Stimulated activated effector memory CD8-positive, alpha-beta T cell treated with anti-CD3 and anti-CD28 coated beads, Interleukin-12 subunit alpha, Interleukin-12 subunit beta, amount 100 ng/mL, for 72 hours (primary cell): ENCODE measurements at regions not wholly inside any gene's neighbourhood (a gene's known extent, or its start where the extent isn't known, plus 50 kb on each side); places are given as distances from the start of the nearest gene placed in this dataset.
A peak's percentile ranks its signal among the peaks of the same experiment; 100 is the strongest.

ENCODE experiments used
- ATAC-seq: fragments of 150-1000 bp; cut with Tn5 transposase; 2 replicates; pipeline ENCODE4 v1.10.0; 2021
- DNase-seq, 2 donors: peaks; one replicate each; pipeline ENCODE4 v3.0.0; 2021 to 2022; ENCODE audit warnings: low spot score in 2 of 2
- H3K27ac Mint-ChIP-seq: one replicate; pipeline ENCODE4 v1.8.0; 2022; ENCODE audit warnings: mild to moderate bottlenecking, mixed read lengths
- H3K36me3 Mint-ChIP-seq: one replicate; pipeline ENCODE4 v1.8.0; 2022; ENCODE audit warnings: mild to moderate bottlenecking, mixed read lengths
- H3K4me1 Mint-ChIP-seq: one replicate; pipeline ENCODE4 v1.8.0; 2022; ENCODE audit warnings: mixed read lengths
- H3K4me3 Mint-ChIP-seq: one replicate; pipeline ENCODE4 v1.8.0; 2022; ENCODE audit warnings: mild to moderate bottlenecking, mixed read lengths
- H3K9me3 Mint-ChIP-seq: one replicate; pipeline ENCODE4 v1.8.0; 2022; ENCODE audit warnings: mixed read lengths

DNA sequence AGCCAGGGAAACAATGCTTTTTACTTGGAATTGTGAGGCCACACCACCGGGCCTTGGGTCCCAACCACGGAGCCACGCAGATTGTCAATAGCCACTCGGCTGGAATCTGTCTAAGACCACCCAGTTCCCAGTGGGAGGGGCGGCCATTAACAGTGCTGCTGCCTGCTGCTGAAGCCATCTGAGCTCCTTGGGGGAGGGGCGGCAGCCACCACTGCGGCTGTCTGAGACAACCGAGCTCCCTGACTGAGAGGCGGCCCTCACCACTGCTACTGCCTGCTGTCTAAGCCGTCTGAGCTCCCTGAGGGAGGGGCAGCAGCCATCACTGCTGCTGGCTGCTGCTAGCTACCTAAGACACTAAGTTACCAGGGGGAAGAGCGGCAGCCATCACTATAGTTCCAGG is 64.3 kb downstream of the DMRTA2 start:
- no peaks in the 10 kb centered on the region for H3K36me3 Mint-ChIP-seq
- ATAC-seq, result no peak
- H3K4me3 Mint-ChIP-seq, result no peak overlapping the region
- no peak for DNase-seq
- H3K27ac Mint-ChIP-seq, result no peak overlapping the region
- no peaks in the 10 kb centered on the region for H3K9me3 Mint-ChIP-seq
- no peaks in the 10 kb centered on the region for H3K4me1 Mint-ChIP-seq

DNA sequence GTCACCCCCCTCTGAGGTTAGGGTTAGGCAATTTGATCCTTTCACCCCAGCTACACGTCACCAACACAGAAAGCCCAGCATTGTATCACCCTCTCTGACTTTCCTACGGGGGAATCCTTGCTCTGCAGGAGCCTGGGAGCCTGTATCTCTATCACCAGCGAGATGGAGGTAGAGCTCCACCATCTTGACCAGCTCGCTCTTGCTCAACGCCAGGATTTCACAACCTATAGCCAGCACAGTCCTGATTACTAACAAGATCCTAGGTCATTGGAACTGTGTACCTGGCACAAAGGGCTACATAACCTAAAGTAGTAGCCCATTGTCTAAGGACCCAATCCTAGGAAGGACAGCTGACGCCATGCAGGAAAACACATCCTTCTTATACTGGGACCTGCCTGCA is 66.1 kb downstream of the DMRTA2 start:
- Mint-ChIP-seq H3K36me3 (no peaks in the 10 kb centered on the region), H3K4me3 (no peak overlapping the region), H3K9me3 (no peaks in the 10 kb centered on the region), H3K4me1 (no peaks in the 10 kb centered on the region), H3K27ac (no peak overlapping the region)
- DNase-seq (no peak), ATAC-seq (no peak)

DNA sequence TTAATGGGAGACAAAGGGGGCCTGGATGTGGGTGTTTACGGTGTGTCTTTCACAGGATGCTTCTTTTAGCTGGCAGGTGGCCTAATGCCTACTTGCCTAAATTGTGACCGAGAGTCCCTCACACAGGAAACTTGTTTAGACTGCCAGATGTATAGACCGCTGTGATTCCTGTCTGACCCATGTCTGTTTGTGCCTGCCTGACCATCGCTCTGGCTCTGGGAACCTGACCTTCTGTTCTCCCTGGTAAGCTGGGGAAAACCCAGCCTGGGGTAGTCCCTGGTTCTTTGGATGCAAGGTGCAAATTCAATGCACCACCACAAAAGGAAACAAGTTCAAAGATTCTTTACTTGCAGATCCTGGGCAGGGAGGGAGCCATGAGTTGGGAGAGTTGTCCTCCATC is 68.4 kb downstream of the DMRTA2 start:
- Mint-ChIP-seq H3K4me3 (no peak overlapping the region), H3K36me3 (no peaks in the 10 kb centered on the region), H3K4me1 (no peaks in the 10 kb centered on the region), H3K27ac (no peak overlapping the region), H3K9me3 (no peaks in the 10 kb centered on the region)
- DNase-seq, result no peak
- ATAC-seq, result no peak

GRCh38 chr1:50352428-50352827 is 70.8 kb downstream of the DMRTA2 start:
- Mint-ChIP-seq H3K36me3 (no peaks in the 10 kb centered on the region), H3K4me3 (no peak overlapping the region), H3K4me1 (no peaks in the 10 kb centered on the region), H3K27ac (no peak overlapping the region), H3K9me3 (no peaks in the 10 kb centered on the region)
- no peak for DNase-seq
- no peak for ATAC-seq

GRCh38 chr1:50350868-50351267 is 72.4 kb downstream of the DMRTA2 start:
- no peaks in the 10 kb centered on the region for H3K9me3 Mint-ChIP-seq
- no peak overlapping the region for H3K27ac Mint-ChIP-seq
- no peak overlapping the region for H3K4me3 Mint-ChIP-seq
- DNase-seq, result no peak
- no peak for ATAC-seq
- H3K36me3 Mint-ChIP-seq, result no peaks in the 10 kb centered on the region
- H3K4me1 Mint-ChIP-seq, result no peaks in the 10 kb centered on the region

GRCh38 chr1:50350421-50350820 is 72.8 kb downstream of the DMRTA2 start:
- Mint-ChIP-seq H3K9me3 (no peaks in the 10 kb centered on the region), H3K27ac (no peak overlapping the region), H3K4me1 (no peaks in the 10 kb centered on the region), H3K4me3 (no peak overlapping the region), H3K36me3 (no peaks in the 10 kb centered on the region)
- DNase-seq (no peak), ATAC-seq (no peak)

- H3K9me3 Mint-ChIP-seq, result no peaks in the 10 kb centered on the region
- no peaks in the 10 kb centered on the region for H3K4me1 Mint-ChIP-seq
- H3K27ac Mint-ChIP-seq, result no peak overlapping the region
- DNase-seq, result no peak
- H3K4me3 Mint-ChIP-seq, result no peak overlapping the region
- no peaks in the 10 kb centered on the region for H3K36me3 Mint-ChIP-seq
- peak; percentile 14 for ATAC-seq
These were observed 74.0 kb downstream of the DMRTA2 start for GRCh38 chr1:50349242-50349565.

- Mint-ChIP-seq H3K4me3 (no peak overlapping the region), H3K27ac (no peak overlapping the region), H3K4me1 (no peaks in the 10 kb centered on the region), H3K36me3 (no peaks in the 10 kb centered on the region), H3K9me3 (no peaks in the 10 kb centered on the region)
- ATAC-seq (peak; percentile 62), DNase-seq (peak; percentile 33 to 68)
These were observed 74.6 kb downstream of the DMRTA2 start for GRCh38 chr1:50348449-50349241.

- DNase-seq (no peak), ATAC-seq (no peak)
- no peak overlapping the region for H3K27ac Mint-ChIP-seq
- H3K4me1 Mint-ChIP-seq, result no peaks in the 10 kb centered on the region
- H3K9me3 Mint-ChIP-seq, result no peaks in the 10 kb centered on the region
- H3K36me3 Mint-ChIP-seq, result no peaks in the 10 kb centered on the region
- H3K4me3 Mint-ChIP-seq, result no peak overlapping the region
These were observed 75.3 kb downstream of the DMRTA2 start for GRCh38 chr1:50347933-50348332.

DNA sequence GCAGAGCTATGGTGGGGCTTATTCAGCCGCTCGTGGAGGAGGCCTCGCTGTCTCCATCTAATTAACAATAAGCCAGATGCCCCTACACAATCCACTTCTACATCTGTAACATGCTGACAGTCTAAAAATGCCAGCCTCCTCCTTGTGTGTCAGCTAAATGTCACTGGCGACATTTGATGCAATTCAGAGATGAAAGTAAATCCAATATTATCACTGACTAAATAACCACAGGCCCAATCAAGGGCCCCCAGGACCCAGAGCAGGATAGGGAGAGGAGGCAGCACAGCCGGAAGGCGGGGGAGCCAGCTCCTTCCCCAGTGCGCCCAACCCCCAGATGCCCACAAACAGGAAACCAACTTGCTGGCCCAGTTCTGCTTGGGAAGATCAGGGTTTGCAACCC is 76.6 kb downstream of the DMRTA2 start:
- Mint-ChIP-seq H3K9me3 (no peaks in the 10 kb centered on the region), H3K4me1 (no peaks in the 10 kb centered on the region), H3K4me3 (no peak overlapping the region), H3K36me3 (no peaks in the 10 kb centered on the region), H3K27ac (no peak overlapping the region)
- DNase-seq, result no peak
- no peak for ATAC-seq

GRCh38 chr1:50343323-50343722 is 79.9 kb downstream of the DMRTA2 start:
- Mint-ChIP-seq H3K27ac (no peak overlapping the region), H3K4me3 (no peak overlapping the region), H3K36me3 (no peaks in the 10 kb centered on the region), H3K9me3 (no peaks in the 10 kb centered on the region), H3K4me1 (no peaks in the 10 kb centered on the region)
- ATAC-seq, result no peak
- no peak for DNase-seq

DNA sequence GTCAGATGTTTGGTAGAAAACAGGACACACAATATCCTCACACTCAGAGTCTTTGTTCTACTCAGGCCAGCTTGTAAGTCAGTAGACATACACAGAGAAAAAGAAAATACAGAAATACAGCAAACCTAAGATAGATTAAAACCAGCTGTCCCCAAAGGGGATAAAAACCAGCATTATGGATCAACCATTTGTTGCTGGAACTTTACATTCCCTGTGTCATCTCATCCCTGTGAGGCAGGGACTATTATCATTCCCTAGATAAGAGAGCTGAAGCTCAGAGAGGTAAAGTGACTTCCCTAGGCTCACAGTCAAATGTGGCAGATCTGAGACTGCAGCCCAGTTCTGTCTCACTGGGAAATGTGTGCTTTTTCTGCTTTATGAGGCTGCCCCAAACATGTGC is 80.7 kb downstream of the DMRTA2 start:
- DNase-seq, result no peak
- no peak overlapping the region for H3K27ac Mint-ChIP-seq
- no peak overlapping the region for H3K4me3 Mint-ChIP-seq
- no peaks in the 10 kb centered on the region for H3K36me3 Mint-ChIP-seq
- no peaks in the 10 kb centered on the region for H3K4me1 Mint-ChIP-seq
- ATAC-seq, result no peak
- no peaks in the 10 kb centered on the region for H3K9me3 Mint-ChIP-seq

DNA sequence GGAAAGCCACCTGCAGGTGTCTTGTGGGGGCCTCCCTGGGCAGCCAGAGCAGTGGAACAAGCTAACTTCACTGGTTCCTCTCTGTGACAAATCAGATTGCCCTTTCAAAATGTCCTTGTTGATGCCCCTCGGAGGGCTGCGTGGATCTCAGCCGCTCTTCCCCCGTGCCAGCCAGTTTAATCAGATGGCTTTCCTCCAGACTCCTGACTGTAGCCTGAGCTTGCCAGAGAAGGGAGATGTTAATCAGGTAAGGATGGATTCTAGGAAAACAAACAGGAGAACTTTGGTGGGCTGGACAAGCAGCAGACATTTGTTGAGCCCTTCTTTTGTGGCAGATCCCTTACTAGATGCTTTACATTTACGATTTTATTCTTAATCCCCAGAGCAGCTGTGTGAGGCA is 88.2 kb downstream of the DMRTA2 start:
- H3K4me3 Mint-ChIP-seq, result no peak overlapping the region
- no peaks in the 10 kb centered on the region for H3K9me3 Mint-ChIP-seq

GRCh38 chr1:50333595-50333974 is 89.7 kb downstream of the DMRTA2 start:
- DNase-seq, result peak; percentile 40 to 63
- Mint-ChIP-seq H3K9me3 (no peaks in the 10 kb centered on the region), H3K4me1 (peaks cover 8% of the 10 kb centered on the region), H3K27ac (no peak overlapping the region), H3K4me3 (peak overlapping the region; percentile 46), H3K36me3 (no peaks in the 10 kb centered on the region)
- ATAC-seq, result peak; percentile 78

More for the DNA sequence above, 88.2 kb downstream of the DMRTA2 start:
- Mint-ChIP-seq H3K27ac (no peak overlapping the region), H3K4me1 (peaks cover 8% of the 10 kb centered on the region), H3K36me3 (no peaks in the 10 kb centered on the region)
- DNase-seq, result no peak
- ATAC-seq, result no peak

GRCh38 chr1:50332941-50333594 is 90.2 kb downstream of the DMRTA2 start:
- Mint-ChIP-seq H3K9me3 (no peaks in the 10 kb centered on the region), H3K4me3 (peak overlapping the region; percentile 46), H3K4me1 (peaks cover 8% of the 10 kb centered on the region), H3K27ac (no peak overlapping the region), H3K36me3 (no peaks in the 10 kb centered on the region)
- ATAC-seq (peak; percentile 77), DNase-seq (peak; percentile 47 to 78)

GRCh38 chr1:50329332-50329932 is 93.8 kb downstream of the DMRTA2 start:
- no peak for ATAC-seq
- no peak for DNase-seq
- Mint-ChIP-seq H3K4me3 (no peak overlapping the region), H3K27ac (no peak overlapping the region), H3K9me3 (no peaks in the 10 kb centered on the region), H3K36me3 (no peaks in the 10 kb centered on the region), H3K4me1 (peaks cover 8% of the 10 kb centered on the region)
